ENCODE measurements at regions not wholly inside any gene's neighbourhood (a gene's known extent, or its start where the extent isn't known, plus 50 kb on each side); places are given as distances from the start of the nearest gene placed in this dataset.

DNA sequence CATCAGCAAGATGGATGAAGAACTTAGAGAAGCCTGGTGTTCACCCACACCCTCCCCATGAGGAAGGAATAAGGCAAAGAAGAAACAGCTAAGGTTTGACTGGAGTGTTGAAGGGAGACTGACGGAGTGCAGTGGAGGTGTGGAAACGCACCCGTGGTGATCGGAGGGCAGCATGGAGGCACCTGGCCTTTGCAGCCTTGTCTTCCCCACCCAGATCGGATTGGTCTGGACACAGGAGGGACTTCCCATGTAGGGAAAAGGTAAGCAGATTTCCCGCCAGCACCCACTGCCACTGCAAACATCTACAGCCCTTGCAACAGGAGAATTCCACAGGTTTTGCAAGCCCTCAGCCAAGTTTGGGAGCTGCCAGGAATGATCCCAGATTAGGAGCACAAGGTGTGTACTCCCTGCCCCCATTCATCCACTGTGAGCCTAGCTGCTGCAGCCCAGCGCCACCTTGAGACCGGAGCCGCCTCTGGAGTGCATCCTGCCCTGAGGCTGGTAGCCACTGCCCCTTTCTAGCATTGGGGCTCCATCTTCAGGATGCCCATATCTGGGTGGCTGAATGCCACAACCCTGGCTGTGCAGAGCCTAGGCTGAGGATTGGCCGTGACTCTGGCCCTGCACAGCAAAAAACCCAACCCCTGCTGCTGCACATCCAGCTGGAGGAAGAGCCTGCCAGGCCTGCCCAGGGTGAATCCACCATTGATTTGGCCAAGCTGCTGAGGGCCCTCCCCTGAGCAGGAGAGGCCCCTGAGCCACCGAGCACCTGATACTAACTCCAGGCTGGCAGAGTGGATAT, 411.1 kb downstream of the TMEM121 start:
- no peak for TF ChIP-seq TEAD4 (IDR thresholded peaks at IDR 0.05)
- TF ChIP-seq, protein P1, sequence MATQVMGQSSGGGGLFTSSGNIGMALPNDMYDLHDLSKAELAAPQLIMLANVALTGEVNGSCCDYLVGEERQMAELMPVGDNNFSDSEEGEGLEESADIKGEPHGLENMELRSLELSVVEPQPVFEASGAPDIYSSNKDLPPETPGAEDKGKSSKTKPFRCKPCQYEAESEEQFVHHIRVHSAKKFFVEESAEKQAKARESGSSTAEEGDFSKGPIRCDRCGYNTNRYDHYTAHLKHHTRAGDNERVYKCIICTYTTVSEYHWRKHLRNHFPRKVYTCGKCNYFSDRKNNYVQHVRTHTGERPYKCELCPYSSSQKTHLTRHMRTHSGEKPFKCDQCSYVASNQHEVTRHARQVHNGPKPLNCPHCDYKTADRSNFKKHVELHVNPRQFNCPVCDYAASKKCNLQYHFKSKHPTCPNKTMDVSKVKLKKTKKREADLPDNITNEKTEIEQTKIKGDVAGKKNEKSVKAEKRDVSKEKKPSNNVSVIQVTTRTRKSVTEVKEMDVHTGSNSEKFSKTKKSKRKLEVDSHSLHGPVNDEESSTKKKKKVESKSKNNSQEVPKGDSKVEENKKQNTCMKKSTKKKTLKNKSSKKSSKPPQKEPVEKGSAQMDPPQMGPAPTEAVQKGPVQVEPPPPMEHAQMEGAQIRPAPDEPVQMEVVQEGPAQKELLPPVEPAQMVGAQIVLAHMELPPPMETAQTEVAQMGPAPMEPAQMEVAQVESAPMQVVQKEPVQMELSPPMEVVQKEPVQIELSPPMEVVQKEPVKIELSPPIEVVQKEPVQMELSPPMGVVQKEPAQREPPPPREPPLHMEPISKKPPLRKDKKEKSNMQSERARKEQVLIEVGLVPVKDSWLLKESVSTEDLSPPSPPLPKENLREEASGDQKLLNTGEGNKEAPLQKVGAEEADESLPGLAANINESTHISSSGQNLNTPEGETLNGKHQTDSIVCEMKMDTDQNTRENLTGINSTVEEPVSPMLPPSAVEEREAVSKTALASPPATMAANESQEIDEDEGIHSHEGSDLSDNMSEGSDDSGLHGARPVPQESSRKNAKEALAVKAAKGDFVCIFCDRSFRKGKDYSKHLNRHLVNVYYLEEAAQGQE (IDR thresholded peaks at IDR 0.05; ENCODE audit: low read depth) = no peak
- no peak for TF ChIP-seq EP300 (IDR thresholded peaks at IDR 0.05; ENCODE audit: borderline replicate concordance)
